ENCODE measurements at regions not wholly inside any gene's neighbourhood (a gene's known extent, or its start where the extent isn't known, plus 50 kb on each side); places are given as distances from the start of the nearest gene placed in this dataset.
"Not testable (repeated sequence)": the region's sequence is repeated elsewhere in the genome, so short reads cannot be mapped to it uniquely, and the experiment has no call there.

GRCh38 chr20:5665417-5665816, 54.6 kb upstream of the GPCPD1 start:
- Histone ChIP-seq H3K4me1 (ENCODE audit: control insufficient read depth in 2 of 3, insufficient read depth in 2 of 3, low read depth in 1 of 3, low read length in 3 of 3) (no peaks in the 10 kb centered on the region), H3K27ac (ENCODE audit: low read depth in 2 of 2, low read length in 2 of 2) (no peak overlapping the region), H3K4me3 (ENCODE audit: low read length in 3 of 3) (no peak overlapping the region), H3K9me3 (ENCODE audit: control insufficient read depth in 2 of 3, insufficient read depth in 1 of 3, low read length in 3 of 3) (no peaks in the 10 kb centered on the region), H3K9ac (ENCODE audit: low read length in 3 of 3) (no peak overlapping the region), H3K36me3 (ENCODE audit: control insufficient read depth in 2 of 3, insufficient read depth in 3 of 3, low read length in 3 of 3) (no peaks in the 10 kb centered on the region), H3K27me3 (ENCODE audit: control insufficient read depth, insufficient read depth, low read length) (no peaks in the 10 kb centered on the region)
- no peak for TF ChIP-seq CTCF (IDR thresholded peaks at IDR 0.05; ENCODE audit: borderline replicate concordance, extremely low read depth, insufficient read depth)
- intact Hi-C loops (cut with DNase I): no loop called here
- no peak for DNase-seq
- FAIRE-seq: no peak

- Histone ChIP-seq H3K27ac (ENCODE audit: low read depth in 2 of 2, low read length in 2 of 2) (no peak overlapping the region), H3K4me1 (ENCODE audit: control insufficient read depth in 2 of 3, insufficient read depth in 2 of 3, low read depth in 1 of 3, low read length in 3 of 3) (peaks cover 3 to 6% (median 5%) of the 10 kb centered on the region in 3 donors), H3K27me3 (ENCODE audit: control insufficient read depth, insufficient read depth, low read length) (no peaks in the 10 kb centered on the region), H3K36me3 (ENCODE audit: control insufficient read depth in 2 of 3, insufficient read depth in 3 of 3, low read length in 3 of 3) (no peaks in the 10 kb centered on the region), H3K4me3 (ENCODE audit: low read length in 3 of 3) (no peak overlapping the region), H3K9me3 (ENCODE audit: control insufficient read depth in 2 of 3, insufficient read depth in 1 of 3, low read length in 3 of 3) (no peaks in the 10 kb centered on the region), H3K9ac (ENCODE audit: low read length in 3 of 3) (no peak overlapping the region)
- FAIRE-seq: no peak
- intact Hi-C loops (cut with DNase I): no loop called here
- TF ChIP-seq CTCF (IDR thresholded peaks at IDR 0.05; ENCODE audit: borderline replicate concordance, extremely low read depth, insufficient read depth): no peak
- no peak for DNase-seq
Observed at GRCh38 chr20:5663396-5663795, 52.6 kb upstream of the GPCPD1 start.

GRCh38 chr20:5662769-5663168, 52.0 kb upstream of the GPCPD1 start:
- Histone ChIP-seq H3K4me3 (ENCODE audit: low read length in 3 of 3) (no peak overlapping the region), H3K27me3 (ENCODE audit: control insufficient read depth, insufficient read depth, low read length) (no peaks in the 10 kb centered on the region), H3K36me3 (ENCODE audit: control insufficient read depth in 2 of 3, insufficient read depth in 3 of 3, low read length in 3 of 3) (no peaks in the 10 kb centered on the region), H3K9me3 (ENCODE audit: control insufficient read depth in 2 of 3, insufficient read depth in 1 of 3, low read length in 3 of 3) (no peaks in the 10 kb centered on the region), H3K27ac (ENCODE audit: low read depth in 2 of 2, low read length in 2 of 2) (no peak overlapping the region), H3K4me1 (ENCODE audit: control insufficient read depth in 2 of 3, insufficient read depth in 2 of 3, low read depth in 1 of 3, low read length in 3 of 3) (peaks cover 3 to 7% (median 6%) of the 10 kb centered on the region in 3 donors), H3K9ac (ENCODE audit: low read length in 3 of 3) (no peak overlapping the region)
- FAIRE-seq (no peak), DNase-seq (no peak)
- intact Hi-C loops (cut with DNase I): no loop called here
- TF ChIP-seq CTCF (IDR thresholded peaks at IDR 0.05; ENCODE audit: borderline replicate concordance, extremely low read depth, insufficient read depth): no peak

DNA sequence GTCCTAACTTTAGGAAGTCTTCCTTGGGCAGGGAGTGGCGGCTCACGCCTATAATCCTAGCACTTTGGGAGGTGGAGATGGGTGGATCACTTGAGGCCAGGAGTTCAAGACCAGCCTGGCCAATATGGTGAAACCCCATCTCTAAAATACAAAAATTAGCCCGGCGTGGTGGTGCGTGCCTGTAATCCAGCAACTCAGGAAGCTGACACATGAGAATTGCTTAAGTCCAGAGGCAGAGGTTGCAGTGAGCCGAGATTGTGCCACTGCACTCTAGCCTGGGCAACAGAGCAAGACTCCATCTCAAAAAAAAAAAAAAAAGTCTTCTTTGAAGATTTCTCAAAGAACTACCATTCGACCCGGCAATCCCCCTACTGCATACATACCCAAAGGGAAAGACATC, 50.0 kb upstream of the GPCPD1 start:
- FAIRE-seq; H3K9ac ChIP-seq (ENCODE audit: low read length in 3 of 3); H3K27ac ChIP-seq (ENCODE audit: low read depth in 2 of 2, low read length in 2 of 2); H3K36me3 ChIP-seq (ENCODE audit: control insufficient read depth in 2 of 3, insufficient read depth in 3 of 3, low read length in 3 of 3); intact Hi-C loops (cut with DNase I); H3K9me3 ChIP-seq (ENCODE audit: control insufficient read depth in 2 of 3, insufficient read depth in 1 of 3, low read length in 3 of 3); H3K27me3 ChIP-seq (ENCODE audit: control insufficient read depth, insufficient read depth, low read length); DNase-seq; H3K4me3 ChIP-seq (ENCODE audit: low read length in 3 of 3): not testable (repeated sequence)
- H3K4me1 ChIP-seq (ENCODE audit: control insufficient read depth in 2 of 3, insufficient read depth in 2 of 3, low read depth in 1 of 3, low read length in 3 of 3): peaks cover 8 to 19% (median 11%) of the 10 kb centered on the region in 3 donors
